HG02759 (cell line): ENCODE measurements at regions not wholly inside any gene's neighbourhood (a gene's known extent, or its start where the extent isn't known, plus 50 kb on each side); places are given as distances from the start of the nearest gene placed in this dataset.

Experiments used
- ATAC-seq: cut with Tn5 transposase; IDR thresholded peaks from one replicate; pipeline ENCODE4 v1.9.1; 2021; ENCODE audit warnings: mild to moderate bottlenecking, moderate library complexity; ENCODE audit not compliant: unreplicated experiment

GRCh38 chr4:153131596-153131995, 72.6 kb upstream of the TRIM2 start:
- no peak for ATAC-seq

- no peak for ATAC-seq
Measured at GRCh38 chr4:153137159-153137558, 67.1 kb upstream of the TRIM2 start.

- ATAC-seq = no peak
Measured at GRCh38 chr4:153137677-153138630, 66.3 kb upstream of the TRIM2 start.

- ATAC-seq = no peak
Measured at GRCh38 chr4:153138736-153139135, 65.5 kb upstream of the TRIM2 start.

- ATAC-seq = no peak
Measured at GRCh38 chr4:153140294-153140693, 63.9 kb upstream of the TRIM2 start.

- no peak for ATAC-seq
Measured at GRCh38 chr4:153141238-153141637, 63.0 kb upstream of the TRIM2 start.

GRCh38 chr4:153142700-153143438, 61.4 kb upstream of the TRIM2 start:
- ATAC-seq = no peak

- ATAC-seq = no peak
Measured at GRCh38 chr4:153143527-153144348, 60.5 kb upstream of the TRIM2 start.

GRCh38 chr4:153146031-153146430, 58.2 kb upstream of the TRIM2 start:
- no peak for ATAC-seq

GRCh38 chr4:153146961-153147360, 57.3 kb upstream of the TRIM2 start:
- ATAC-seq = no peak

GRCh38 chr4:153148791-153149190, 55.5 kb upstream of the TRIM2 start:
- ATAC-seq = no peak

- ATAC-seq = peak; percentile 33
Measured at GRCh38 chr4:153151535-153152455, 52.4 kb upstream of the TRIM2 start.

GRCh38 chr4:153152501-153153338, 51.5 kb upstream of the TRIM2 start:
- ATAC-seq = peak; percentile 25

GRCh38 chr4:153153339-153153871, 50.8 kb upstream of the TRIM2 start:
- peak; percentile 74 for ATAC-seq

GRCh38 chr4:153154007-153154975, 50.0 kb upstream of the TRIM2 start:
- ATAC-seq = no peak
